ENCODE measurements at regions not wholly inside any gene's neighbourhood (a gene's known extent, or its start where the extent isn't known, plus 50 kb on each side); places are given as distances from the start of the nearest gene placed in this dataset.

DNA sequence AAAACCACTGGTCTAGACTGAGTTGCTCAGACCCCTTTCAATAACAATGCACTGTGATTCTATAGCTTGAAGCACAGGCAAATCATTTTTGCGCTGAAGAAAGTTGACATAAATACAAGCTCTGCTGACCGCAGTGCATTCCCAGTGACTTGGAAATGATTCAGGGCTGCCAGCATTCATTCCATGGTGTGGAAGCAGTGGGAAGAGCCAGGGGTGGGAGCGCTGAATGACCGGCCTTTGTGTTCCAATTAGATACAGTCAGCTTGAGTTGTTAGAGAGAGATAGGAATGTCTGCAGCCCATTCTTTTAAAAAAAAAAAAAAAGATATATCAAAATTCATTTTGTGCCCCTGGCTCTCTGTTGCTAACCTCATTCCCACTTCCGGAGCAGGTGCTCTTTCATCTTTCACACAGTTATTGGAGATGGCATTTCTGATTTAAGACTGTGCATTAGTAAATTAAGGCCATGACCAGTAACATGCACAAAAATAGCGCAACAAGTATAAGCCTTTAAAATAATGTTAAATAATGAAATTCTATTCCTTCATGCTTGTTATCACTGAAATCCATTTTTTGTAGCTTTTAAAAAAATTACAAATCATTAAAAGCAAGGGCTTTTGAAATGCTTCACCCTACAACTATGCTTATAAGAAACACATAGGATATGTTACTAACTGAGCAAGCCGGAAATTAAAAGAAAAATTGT is 59.4 kb upstream of the CTLA4 start:
- ChIA-PET POLR2A (no interaction called here), CTCF (interaction anchor here (0.6 to 0.7 kb wide), 3 partner anchors 102 to 520 kb away, joined by 3 to 4 read pairs (median 3); no protein-coding TSS in a partner anchor)
- ATAC-seq: peak; percentile 65

GRCh38 chr2:203809084-203809521 is 58.5 kb upstream of the CTLA4 start:
- TF ChIP-seq ZNF219 (CRISPR knock-in tag; IDR thresholded peaks at IDR 0.05; ENCODE audit: borderline replicate concordance) (no peak), IRF2 (CRISPR knock-in tag; IDR thresholded peaks at IDR 0.05; ENCODE audit: borderline replicate concordance, low read depth) (no peak), RORB (CRISPR knock-in tag; IDR thresholded peaks at IDR 0.05) (no peak), RELA (CRISPR knock-in tag; IDR thresholded peaks at IDR 0.05; ENCODE audit: borderline replicate concordance) (no peak), HMGA2 (CRISPR knock-in tag; IDR thresholded peaks at IDR 0.05) (no peak), ZNF121 (CRISPR knock-in tag; IDR thresholded peaks at IDR 0.05) (no peak)
- TF ChIP-seq, protein P1, sequence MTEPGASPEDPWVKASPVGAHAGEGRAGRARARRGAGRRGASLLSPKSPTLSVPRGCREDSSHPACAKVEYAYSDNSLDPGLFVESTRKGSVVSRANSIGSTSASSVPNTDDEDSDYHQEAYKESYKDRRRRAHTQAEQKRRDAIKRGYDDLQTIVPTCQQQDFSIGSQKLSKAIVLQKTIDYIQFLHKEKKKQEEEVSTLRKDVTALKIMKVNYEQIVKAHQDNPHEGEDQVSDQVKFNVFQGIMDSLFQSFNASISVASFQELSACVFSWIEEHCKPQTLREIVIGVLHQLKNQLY (CRISPR knock-in tag; IDR thresholded peaks at IDR 0.05): no peak
- TF ChIP-seq, protein P2, sequence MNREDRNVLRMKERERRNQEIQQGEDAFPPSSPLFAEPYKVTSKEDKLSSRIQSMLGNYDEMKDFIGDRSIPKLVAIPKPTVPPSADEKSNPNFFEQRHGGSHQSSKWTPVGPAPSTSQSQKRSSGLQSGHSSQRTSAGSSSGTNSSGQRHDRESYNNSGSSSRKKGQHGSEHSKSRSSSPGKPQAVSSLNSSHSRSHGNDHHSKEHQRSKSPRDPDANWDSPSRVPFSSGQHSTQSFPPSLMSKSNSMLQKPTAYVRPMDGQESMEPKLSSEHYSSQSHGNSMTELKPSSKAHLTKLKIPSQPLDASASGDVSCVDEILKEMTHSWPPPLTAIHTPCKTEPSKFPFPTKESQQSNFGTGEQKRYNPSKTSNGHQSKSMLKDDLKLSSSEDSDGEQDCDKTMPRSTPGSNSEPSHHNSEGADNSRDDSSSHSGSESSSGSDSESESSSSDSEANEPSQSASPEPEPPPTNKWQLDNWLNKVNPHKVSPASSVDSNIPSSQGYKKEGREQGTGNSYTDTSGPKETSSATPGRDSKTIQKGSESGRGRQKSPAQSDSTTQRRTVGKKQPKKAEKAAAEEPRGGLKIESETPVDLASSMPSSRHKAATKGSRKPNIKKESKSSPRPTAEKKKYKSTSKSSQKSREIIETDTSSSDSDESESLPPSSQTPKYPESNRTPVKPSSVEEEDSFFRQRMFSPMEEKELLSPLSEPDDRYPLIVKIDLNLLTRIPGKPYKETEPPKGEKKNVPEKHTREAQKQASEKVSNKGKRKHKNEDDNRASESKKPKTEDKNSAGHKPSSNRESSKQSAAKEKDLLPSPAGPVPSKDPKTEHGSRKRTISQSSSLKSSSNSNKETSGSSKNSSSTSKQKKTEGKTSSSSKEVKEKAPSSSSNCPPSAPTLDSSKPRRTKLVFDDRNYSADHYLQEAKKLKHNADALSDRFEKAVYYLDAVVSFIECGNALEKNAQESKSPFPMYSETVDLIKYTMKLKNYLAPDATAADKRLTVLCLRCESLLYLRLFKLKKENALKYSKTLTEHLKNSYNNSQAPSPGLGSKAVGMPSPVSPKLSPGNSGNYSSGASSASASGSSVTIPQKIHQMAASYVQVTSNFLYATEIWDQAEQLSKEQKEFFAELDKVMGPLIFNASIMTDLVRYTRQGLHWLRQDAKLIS (CRISPR knock-in tag; IDR thresholded peaks at IDR 0.05; ENCODE audit: borderline replicate concordance): no peak
- ChIA-PET POLR2A (no interaction called here), CTCF (no interaction called here)
- Mint-ChIP-seq H3K27ac (no peak overlapping the region), H3K9me3 (peaks cover 11% of the 10 kb centered on the region), H3K4me1 (no peaks in the 10 kb centered on the region), H3K4me3 (no peak overlapping the region), H3K27me3 (ENCODE audit: low read depth) (no peaks in the 10 kb centered on the region), H3K36me3 (no peaks in the 10 kb centered on the region)
- ATAC-seq (no peak), DNase-seq (ENCODE audit: low spot score) (no peak)

More for the DNA sequence above, 59.4 kb upstream of the CTLA4 start:
- Mint-ChIP-seq H3K36me3 (no peaks in the 10 kb centered on the region), H3K4me1 (no peaks in the 10 kb centered on the region), H3K27me3 (ENCODE audit: low read depth) (no peaks in the 10 kb centered on the region), H3K27ac (no peak overlapping the region), H3K4me3 (no peak overlapping the region), H3K9me3 (peaks cover 11% of the 10 kb centered on the region)
- DNase-seq (ENCODE audit: low spot score): no peak
- TF ChIP-seq TP53 (CRISPR knock-in tag; IDR thresholded peaks at IDR 0.05) (no peak), NR3C1 (CRISPR knock-in tag; conservative IDR thresholded peaks at IDR 0.05; ENCODE audit: low read depth) (no peak), TEAD1 (CRISPR knock-in tag; IDR thresholded peaks at IDR 0.05) (no peak), HMGA2 (CRISPR knock-in tag; IDR thresholded peaks at IDR 0.05) (no peak), ZMAT4 (CRISPR knock-in tag; IDR thresholded peaks at IDR 0.05) (no peak), ZNF425 (CRISPR knock-in tag; conservative IDR thresholded peaks at IDR 0.05) (no peak), ZNF121 (CRISPR knock-in tag; IDR thresholded peaks at IDR 0.05) (no peak), RELA (CRISPR knock-in tag; IDR thresholded peaks at IDR 0.05; ENCODE audit: borderline replicate concordance) (no peak), GABPB1 (CRISPR knock-in tag; IDR thresholded peaks at IDR 0.05) (no peak), ZNF138 (CRISPR knock-in tag; conservative IDR thresholded peaks at IDR 0.05) (no peak)
- TF ChIP-seq, protein P3, sequence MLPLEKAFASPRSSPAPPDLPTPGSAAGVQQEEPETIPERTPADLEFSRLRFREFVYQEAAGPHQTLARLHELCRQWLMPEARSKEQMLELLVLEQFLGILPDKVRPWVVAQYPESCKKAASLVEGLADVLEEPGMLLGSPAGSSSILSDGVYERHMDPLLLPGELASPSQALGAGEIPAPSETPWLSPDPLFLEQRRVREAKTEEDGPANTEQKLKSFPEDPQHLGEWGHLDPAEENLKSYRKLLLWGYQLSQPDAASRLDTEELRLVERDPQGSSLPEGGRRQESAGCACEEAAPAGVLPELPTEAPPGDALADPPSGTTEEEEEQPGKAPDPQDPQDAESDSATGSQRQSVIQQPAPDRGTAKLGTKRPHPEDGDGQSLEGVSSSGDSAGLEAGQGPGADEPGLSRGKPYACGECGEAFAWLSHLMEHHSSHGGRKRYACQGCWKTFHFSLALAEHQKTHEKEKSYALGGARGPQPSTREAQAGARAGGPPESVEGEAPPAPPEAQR (CRISPR knock-in tag; IDR thresholded peaks at IDR 0.05): no peak
- TF ChIP-seq, protein P4, sequence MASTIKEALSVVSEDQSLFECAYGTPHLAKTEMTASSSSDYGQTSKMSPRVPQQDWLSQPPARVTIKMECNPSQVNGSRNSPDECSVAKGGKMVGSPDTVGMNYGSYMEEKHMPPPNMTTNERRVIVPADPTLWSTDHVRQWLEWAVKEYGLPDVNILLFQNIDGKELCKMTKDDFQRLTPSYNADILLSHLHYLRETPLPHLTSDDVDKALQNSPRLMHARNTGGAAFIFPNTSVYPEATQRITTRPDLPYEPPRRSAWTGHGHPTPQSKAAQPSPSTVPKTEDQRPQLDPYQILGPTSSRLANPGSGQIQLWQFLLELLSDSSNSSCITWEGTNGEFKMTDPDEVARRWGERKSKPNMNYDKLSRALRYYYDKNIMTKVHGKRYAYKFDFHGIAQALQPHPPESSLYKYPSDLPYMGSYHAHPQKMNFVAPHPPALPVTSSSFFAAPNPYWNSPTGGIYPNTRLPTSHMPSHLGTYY (CRISPR knock-in tag; IDR thresholded peaks at IDR 0.05): no peak

Measured in WTC11 (cell line).